Neural progenitor cell (in vitro differentiated cells): ENCODE measurements at regions not wholly inside any gene's neighbourhood (a gene's known extent, or its start where the extent isn't known, plus 50 kb on each side); places are given as distances from the start of the nearest gene placed in this dataset.

Source experiments
- EZH2 ChIP-seq: fragments of 200-600 bp; sonication (generic); IDR thresholded peaks from 2 replicates; pipeline ENCODE4 v1.6.1; 2017; ENCODE audit warnings: antibody characterized with exemption, mild to moderate bottlenecking, moderate library complexity
- EZH2phosphoT487 ChIP-seq: fragments of 200-600 bp; sonication (generic); IDR thresholded peaks from 2 replicates; pipeline ENCODE4 v1.6.1; 2017; ENCODE audit warnings: antibody characterized with exemption
- TF ChIP-seq, protein P1 (sequence below): fragments of 200-600 bp; sonication (generic); IDR thresholded peaks from 2 replicates; pipeline ENCODE4 v1.5.1; 2017; ENCODE audit warnings: antibody characterized with exemption, mild to moderate bottlenecking

DNA sequence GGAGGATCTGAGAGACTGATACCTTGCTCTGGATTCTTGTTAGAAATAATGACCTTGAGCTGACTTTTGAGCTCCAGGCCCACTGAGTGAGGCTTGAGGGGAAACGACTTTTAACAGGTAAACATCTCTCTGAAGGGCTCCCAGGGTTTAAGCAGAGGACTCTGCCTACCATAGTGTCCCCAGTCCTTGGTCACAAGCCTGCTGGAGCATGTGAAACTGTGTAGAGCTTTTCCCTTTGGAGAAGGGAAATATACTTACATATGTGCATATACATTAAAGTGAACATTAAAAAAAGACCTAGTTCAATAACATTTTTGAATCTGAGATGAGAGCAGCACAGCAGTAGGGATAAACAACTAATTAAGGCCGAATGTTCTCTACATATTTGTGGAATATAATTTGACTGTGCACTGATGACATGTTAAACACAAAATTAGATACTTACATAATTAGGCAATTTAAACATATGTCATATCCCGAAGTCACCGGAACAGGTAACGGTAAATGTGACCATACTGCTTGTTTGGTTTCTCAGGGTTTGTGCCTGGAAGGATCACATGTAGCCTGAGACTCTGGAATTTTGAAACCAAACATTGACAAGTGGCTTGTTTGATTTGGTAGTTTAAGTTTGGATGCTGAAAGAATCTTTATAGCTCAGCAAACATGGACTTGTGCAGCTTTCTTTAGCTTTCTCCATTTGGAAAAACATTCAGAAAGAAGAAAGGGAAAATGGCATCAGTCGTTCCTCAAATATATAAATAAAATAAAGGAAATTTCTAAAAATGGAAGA lies 266.1 kb upstream of the C2CD4B start:
- TF ChIP-seq, protein P1, sequence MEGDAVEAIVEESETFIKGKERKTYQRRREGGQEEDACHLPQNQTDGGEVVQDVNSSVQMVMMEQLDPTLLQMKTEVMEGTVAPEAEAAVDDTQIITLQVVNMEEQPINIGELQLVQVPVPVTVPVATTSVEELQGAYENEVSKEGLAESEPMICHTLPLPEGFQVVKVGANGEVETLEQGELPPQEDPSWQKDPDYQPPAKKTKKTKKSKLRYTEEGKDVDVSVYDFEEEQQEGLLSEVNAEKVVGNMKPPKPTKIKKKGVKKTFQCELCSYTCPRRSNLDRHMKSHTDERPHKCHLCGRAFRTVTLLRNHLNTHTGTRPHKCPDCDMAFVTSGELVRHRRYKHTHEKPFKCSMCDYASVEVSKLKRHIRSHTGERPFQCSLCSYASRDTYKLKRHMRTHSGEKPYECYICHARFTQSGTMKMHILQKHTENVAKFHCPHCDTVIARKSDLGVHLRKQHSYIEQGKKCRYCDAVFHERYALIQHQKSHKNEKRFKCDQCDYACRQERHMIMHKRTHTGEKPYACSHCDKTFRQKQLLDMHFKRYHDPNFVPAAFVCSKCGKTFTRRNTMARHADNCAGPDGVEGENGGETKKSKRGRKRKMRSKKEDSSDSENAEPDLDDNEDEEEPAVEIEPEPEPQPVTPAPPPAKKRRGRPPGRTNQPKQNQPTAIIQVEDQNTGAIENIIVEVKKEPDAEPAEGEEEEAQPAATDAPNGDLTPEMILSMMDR = no peak
- TF ChIP-seq EZH2phosphoT487 (no peak), EZH2 (no peak)
